Activated T-helper 1 cell treated with anti-CD3 and anti-CD28 coated beads, Interleukin-12 subunit alpha, Interleukin-12 subunit beta, Interleukin-2, Interleukin-4 antibody, amounts not matched to agents 30 ng/mL and 10 ng/mL and 1 ng/mL, durations not matched to agents 14 hours and 24 hours and 36 hours (primary cell): ENCODE measurements at regions not wholly inside any gene's neighbourhood (a gene's known extent, or its start where the extent isn't known, plus 50 kb on each side); places are given as distances from the start of the nearest gene placed in this dataset.
"Not testable (repeated sequence)": the region's sequence is repeated elsewhere in the genome, so short reads cannot be mapped to it uniquely, and the experiment has no call there.

Experiments
- DNase-seq: peaks from one replicate; pipeline ENCODE4 v3.0.0; 2021; ENCODE audit warnings: low spot score
- H3K27ac Mint-ChIP-seq: one replicate; pipeline ENCODE4 v1.8.0; 2021; ENCODE audit warnings: mild to moderate bottlenecking, mixed read lengths
- H3K27me3 Mint-ChIP-seq: one replicate; pipeline ENCODE4 v1.8.0; 2022; ENCODE audit warnings: mild to moderate bottlenecking, moderate library complexity, mixed read lengths; ENCODE audit not compliant: insufficient read depth
- H3K36me3 Mint-ChIP-seq: one replicate; pipeline ENCODE4 v1.8.0; 2021; ENCODE audit warnings: low read depth, mixed read lengths
- H3K4me1 Mint-ChIP-seq: one replicate; pipeline ENCODE4 v1.8.0; 2021; ENCODE audit warnings: low read depth, mixed read lengths
- H3K4me3 Mint-ChIP-seq: one replicate; pipeline ENCODE4 v1.8.0; 2021; ENCODE audit warnings: mild to moderate bottlenecking, moderate library complexity, mixed read lengths
- H3K9me3 Mint-ChIP-seq: one replicate; pipeline ENCODE4 v1.8.0; 2021; ENCODE audit warnings: mixed read lengths
- intact Hi-C: fragments of 100-400 bp; cut with micrococcal nuclease; formaldehyde crosslinking; loops from one replicate; pipeline ENCODE4 v1.15.1; 2024

DNA sequence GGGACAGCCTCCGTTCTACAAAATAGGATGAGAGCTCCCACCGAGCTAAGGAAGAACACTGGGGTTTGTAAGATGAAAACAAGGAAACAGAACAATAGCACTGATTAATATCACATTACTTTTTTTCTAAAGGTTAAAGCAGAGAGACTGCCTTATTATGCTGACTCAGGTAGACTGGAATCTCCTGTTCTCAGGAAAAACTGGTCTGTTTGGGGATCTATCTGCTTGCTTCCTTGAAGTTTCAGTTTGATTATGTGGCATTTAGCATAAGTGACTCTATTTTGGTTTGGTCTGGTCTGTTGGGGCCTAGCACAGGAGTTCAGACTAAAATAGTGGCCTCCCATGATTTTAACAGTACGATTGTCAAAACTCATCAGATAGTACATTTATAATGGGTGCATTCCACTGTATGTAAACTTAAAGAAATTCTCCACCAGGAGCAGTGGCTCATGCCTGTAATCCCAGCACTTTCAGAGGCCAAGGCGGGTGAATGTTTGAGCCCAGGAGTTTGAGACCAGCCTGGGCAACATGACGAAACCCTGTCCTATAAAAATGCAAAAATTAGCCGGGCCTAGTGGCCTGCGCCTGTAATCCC, 64.1 kb upstream of the NDUFV2 start:
- no peak overlapping the region for H3K27ac Mint-ChIP-seq
- intact Hi-C loops: no loop called here
- H3K27me3 Mint-ChIP-seq: no peaks in the 10 kb centered on the region
- no peaks in the 10 kb centered on the region for H3K9me3 Mint-ChIP-seq
- no peaks in the 10 kb centered on the region for H3K4me1 Mint-ChIP-seq
- DNase-seq: no peak
- no peak overlapping the region for H3K4me3 Mint-ChIP-seq
- no peaks in the 10 kb centered on the region for H3K36me3 Mint-ChIP-seq

- Mint-ChIP-seq H3K27me3 (peaks cover 1% of the 10 kb centered on the region), H3K4me3 (no peak overlapping the region)
These were observed 62.9 kb upstream of the NDUFV2 start for GRCh38 chr18:9039441-9040071.

GRCh38 chr18:9042766-9043481, 59.6 kb upstream of the NDUFV2 start:
- no peak for DNase-seq
- H3K27me3 Mint-ChIP-seq: peaks cover 4% of the 10 kb centered on the region

More at GRCh38 chr18:9039441-9040071, 62.9 kb upstream of the NDUFV2 start:
- no peak for DNase-seq
- no peaks in the 10 kb centered on the region for H3K36me3 Mint-ChIP-seq
- no peak overlapping the region for H3K27ac Mint-ChIP-seq
- H3K4me1 Mint-ChIP-seq: no peaks in the 10 kb centered on the region
- H3K9me3 Mint-ChIP-seq: no peaks in the 10 kb centered on the region
- intact Hi-C loops: no loop called here

GRCh38 chr18:9043581-9043980, 58.9 kb upstream of the NDUFV2 start:
- Mint-ChIP-seq H3K36me3 (no peaks in the 10 kb centered on the region), H3K9me3 (peaks cover 7% of the 10 kb centered on the region)
- intact Hi-C loops: no loop called here

More at GRCh38 chr18:9042766-9043481, 59.6 kb upstream of the NDUFV2 start:
- intact Hi-C loops: no loop called here
- Mint-ChIP-seq H3K4me1 (peaks cover 2% of the 10 kb centered on the region), H3K36me3 (no peaks in the 10 kb centered on the region), H3K4me3 (no peak overlapping the region), H3K27ac (no peak overlapping the region), H3K9me3 (peaks cover under 1% of the 10 kb centered on the region)

DNA sequence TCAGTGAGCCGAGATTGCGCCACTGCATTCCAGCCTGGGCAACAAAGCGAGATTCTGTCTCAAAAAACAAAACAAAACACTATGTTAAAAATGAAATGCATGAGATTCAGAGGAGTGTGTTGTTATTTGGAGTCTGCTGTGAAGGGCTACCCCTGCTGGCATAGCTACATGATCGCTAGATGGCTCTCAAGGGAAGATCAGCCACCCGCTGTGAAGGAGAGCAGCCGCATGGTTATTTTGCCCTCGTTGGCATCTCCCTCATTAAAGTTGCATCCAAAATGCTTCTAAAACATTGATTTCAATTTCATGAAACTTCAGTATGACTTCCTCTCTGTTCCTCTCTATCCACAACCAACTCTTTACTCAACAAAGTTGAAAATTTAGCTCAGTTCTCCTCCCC, 54.8 kb upstream of the NDUFV2 start:
- DNase-seq: no peak
- H3K4me1 Mint-ChIP-seq: peaks cover 18% of the 10 kb centered on the region
- H3K9me3 Mint-ChIP-seq: peaks cover 25% of the 10 kb centered on the region
- H3K27ac Mint-ChIP-seq: no peak overlapping the region
- no peak overlapping the region for H3K4me3 Mint-ChIP-seq
- H3K36me3 Mint-ChIP-seq: peaks cover 3% of the 10 kb centered on the region
- intact Hi-C loops: no loop called here
- peaks cover 4% of the 10 kb centered on the region for H3K27me3 Mint-ChIP-seq

More at GRCh38 chr18:9043581-9043980, 58.9 kb upstream of the NDUFV2 start:
- no peak overlapping the region for H3K27ac Mint-ChIP-seq
- no peak overlapping the region for H3K4me3 Mint-ChIP-seq
- DNase-seq: no peak
- peaks cover 4% of the 10 kb centered on the region for H3K27me3 Mint-ChIP-seq
- H3K4me1 Mint-ChIP-seq: peaks cover 9% of the 10 kb centered on the region

DNA sequence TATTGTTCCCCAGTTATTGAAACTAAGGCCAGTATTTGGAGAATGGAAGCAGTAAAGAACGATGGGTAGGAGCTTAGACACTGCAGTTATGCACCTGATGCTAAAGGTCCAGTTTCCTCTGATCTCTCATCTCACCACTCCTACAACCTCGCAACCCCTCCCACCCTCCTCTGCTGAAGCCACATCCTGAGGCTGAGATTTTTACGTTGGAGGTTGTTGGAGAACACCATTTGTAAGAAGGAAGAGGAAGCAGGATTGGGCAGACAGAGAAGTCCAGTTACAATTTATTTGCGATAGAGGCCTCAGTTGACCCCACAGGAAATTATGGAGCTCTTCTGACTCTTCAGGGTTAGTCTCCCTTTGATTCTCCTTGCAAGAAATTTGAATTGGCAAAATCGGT, 54.3 kb upstream of the NDUFV2 start:
- Mint-ChIP-seq H3K4me3 (no peak overlapping the region), H3K36me3 (peaks cover 3% of the 10 kb centered on the region), H3K4me1 (peaks cover 18% of the 10 kb centered on the region), H3K27me3 (peaks cover 4% of the 10 kb centered on the region), H3K9me3 (peaks cover 30% of the 10 kb centered on the region), H3K27ac (no peak overlapping the region)
- intact Hi-C loops: no loop called here
- no peak for DNase-seq

DNA sequence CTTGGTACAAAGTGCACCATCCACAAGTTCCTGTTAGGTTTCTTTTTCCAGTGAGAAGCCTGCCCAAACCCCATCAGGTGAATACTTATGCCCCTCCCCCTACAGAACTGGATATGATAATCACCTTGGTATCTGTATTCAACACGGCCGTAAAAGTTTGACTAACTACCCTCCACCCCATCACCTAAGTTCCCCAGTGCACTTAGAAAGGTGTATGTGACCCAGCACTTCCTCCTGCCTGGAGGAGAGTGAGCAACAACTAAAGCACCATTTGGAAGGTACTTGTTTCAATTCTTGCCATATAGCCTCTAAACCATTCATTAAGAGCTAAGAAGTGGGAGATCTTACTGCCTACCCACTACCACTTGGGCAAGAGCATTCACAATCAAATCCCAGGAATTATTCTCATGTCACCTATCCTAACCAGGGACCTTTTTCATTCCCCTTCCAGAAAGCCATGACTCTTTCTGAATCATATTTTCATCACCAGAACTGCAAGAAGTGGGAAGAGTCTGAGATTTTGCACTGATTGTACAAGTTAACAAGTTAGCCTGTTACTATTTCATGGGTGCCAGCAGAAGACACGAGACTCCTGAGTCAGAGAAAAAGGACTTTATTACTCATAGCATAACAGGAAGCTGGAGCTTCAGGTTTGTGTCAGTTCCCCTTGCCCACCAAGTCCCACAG, 53.5 kb upstream of the NDUFV2 start:
- H3K27ac Mint-ChIP-seq: no peak overlapping the region
- H3K36me3 Mint-ChIP-seq: peaks cover 3% of the 10 kb centered on the region
- intact Hi-C loops: no loop called here
- H3K4me1 Mint-ChIP-seq: peaks cover 18% of the 10 kb centered on the region
- peaks cover 30% of the 10 kb centered on the region for H3K9me3 Mint-ChIP-seq
- H3K27me3 Mint-ChIP-seq: peaks cover 4% of the 10 kb centered on the region
- DNase-seq: no peak
- no peak overlapping the region for H3K4me3 Mint-ChIP-seq

- DNase-seq: no peak
- no peak overlapping the region for H3K27ac Mint-ChIP-seq
- no peak overlapping the region for H3K4me3 Mint-ChIP-seq
- intact Hi-C loops: no loop called here
- H3K4me1 Mint-ChIP-seq: peaks cover 18% of the 10 kb centered on the region
- peaks cover 30% of the 10 kb centered on the region for H3K9me3 Mint-ChIP-seq
- peaks cover 4% of the 10 kb centered on the region for H3K27me3 Mint-ChIP-seq
- H3K36me3 Mint-ChIP-seq: peaks cover 3% of the 10 kb centered on the region
These were observed 53.0 kb upstream of the NDUFV2 start for GRCh38 chr18:9049495-9049809.

GRCh38 chr18:9050628-9051284, 51.7 kb upstream of the NDUFV2 start:
- H3K27me3 Mint-ChIP-seq, intact Hi-C loops, H3K4me3 Mint-ChIP-seq, DNase-seq, H3K36me3 Mint-ChIP-seq, H3K27ac Mint-ChIP-seq: not testable (repeated sequence)
- Mint-ChIP-seq H3K4me1 (peaks cover 26% of the 10 kb centered on the region), H3K9me3 (peaks cover 30% of the 10 kb centered on the region)
